Fibroblast of lung (primary cell): ENCODE measurements at regions not wholly inside any gene's neighbourhood (a gene's known extent, or its start where the extent isn't known, plus 50 kb on each side); places are given as distances from the start of the nearest gene placed in this dataset.

ENCODE experiments used
- DNase-seq, 2 donors: peaks; one replicate each; pipeline versions ENCODE4 v3.0.0 to v3.0.0-alpha.2; 2010; ENCODE audit warnings: low read depth in 2 of 2
- H2AFZ ChIP-seq: 2 replicates; pipeline ENCODE4 v1.5.1; 2012; ENCODE audit warnings: low read length, control low read depth, inconsistent platforms
- H3K27ac ChIP-seq: 2 replicates; pipeline ENCODE4 v1.5.1; 2011; ENCODE audit warnings: low read length, control low read depth; ENCODE audit not compliant: insufficient read depth
- H3K27me3 ChIP-seq: 2 replicates; pipeline ENCODE4 v1.5.1; 2011; ENCODE audit warnings: mild to moderate bottlenecking, low read length; ENCODE audit not compliant: control insufficient read depth, insufficient read depth
- H3K36me3 ChIP-seq: 2 replicates; pipeline ENCODE4 v1.5.1; 2011; ENCODE audit warnings: low read length; ENCODE audit not compliant: control insufficient read depth, insufficient read depth
- H3K4me1 ChIP-seq: 2 replicates; pipeline ENCODE4 v1.5.1; 2011; ENCODE audit warnings: low read length; ENCODE audit not compliant: control insufficient read depth, insufficient read depth; ENCODE audit errors: extremely low read depth
- H3K4me2 ChIP-seq: 2 replicates; pipeline ENCODE4 v1.5.1; 2011; ENCODE audit warnings: low read length, control low read depth; ENCODE audit not compliant: insufficient read depth; ENCODE audit errors: extremely low read depth
- H3K4me3 ChIP-seq, 4 experiments: fragments of 200-600 bp in 1 of 4; sonication (generic) in 1 of 4; replicated peaks in 1 of 4; 2 replicates each; pipeline ENCODE4 v1.5.1; 2011 to 2016; ENCODE audit warnings: low read length in 4 of 4, low read depth in 3 of 4, mild to moderate bottlenecking in 3 of 4, control low read depth in 2 of 4, inconsistent platforms in 1 of 4, mixed read lengths in 1 of 4; ENCODE audit not compliant: insufficient read depth in 1 of 4; ENCODE audit errors: control extremely low read depth in 1 of 4
- H3K79me2 ChIP-seq: 2 replicates; pipeline ENCODE4 v1.5.1; 2012; ENCODE audit warnings: mild to moderate bottlenecking, low read length, inconsistent platforms; ENCODE audit not compliant: control insufficient read depth, insufficient read depth
- H3K9ac ChIP-seq: 2 replicates; pipeline ENCODE4 v1.5.1; 2011; ENCODE audit warnings: mild to moderate bottlenecking, low read length, control low read depth; ENCODE audit not compliant: insufficient read depth
- H3K9me3 ChIP-seq: 2 replicates; pipeline ENCODE4 v1.5.1; 2012; ENCODE audit warnings: low read depth, low read length; ENCODE audit not compliant: control insufficient read depth, insufficient read depth
- H4K20me1 ChIP-seq: 2 replicates; pipeline ENCODE4 v1.5.1; 2011; ENCODE audit warnings: low read length; ENCODE audit not compliant: control insufficient read depth, insufficient read depth; ENCODE audit errors: extremely low read depth
- EZH2 ChIP-seq: IDR thresholded peaks from 2 replicates; pipeline ENCODE4 v1.5.1; 2012; ENCODE audit warnings: low read length, control low read depth, mild to moderate bottlenecking; ENCODE audit errors: missing control alignments
- TF ChIP-seq, protein P1 (sequence below), 2 donors: IDR thresholded peaks in 1 of 2; conservative IDR thresholded peaks in 1 of 2; 1 replicate in 1 of 2; 2 replicates in 1 of 2; pipeline ENCODE4 v1.5.1; 2011 to 2012; ENCODE audit warnings: low read length in 2 of 2, control low read depth in 1 of 2, inconsistent platforms in 1 of 2, low read depth in 1 of 2, mild to moderate bottlenecking in 1 of 2

DNA sequence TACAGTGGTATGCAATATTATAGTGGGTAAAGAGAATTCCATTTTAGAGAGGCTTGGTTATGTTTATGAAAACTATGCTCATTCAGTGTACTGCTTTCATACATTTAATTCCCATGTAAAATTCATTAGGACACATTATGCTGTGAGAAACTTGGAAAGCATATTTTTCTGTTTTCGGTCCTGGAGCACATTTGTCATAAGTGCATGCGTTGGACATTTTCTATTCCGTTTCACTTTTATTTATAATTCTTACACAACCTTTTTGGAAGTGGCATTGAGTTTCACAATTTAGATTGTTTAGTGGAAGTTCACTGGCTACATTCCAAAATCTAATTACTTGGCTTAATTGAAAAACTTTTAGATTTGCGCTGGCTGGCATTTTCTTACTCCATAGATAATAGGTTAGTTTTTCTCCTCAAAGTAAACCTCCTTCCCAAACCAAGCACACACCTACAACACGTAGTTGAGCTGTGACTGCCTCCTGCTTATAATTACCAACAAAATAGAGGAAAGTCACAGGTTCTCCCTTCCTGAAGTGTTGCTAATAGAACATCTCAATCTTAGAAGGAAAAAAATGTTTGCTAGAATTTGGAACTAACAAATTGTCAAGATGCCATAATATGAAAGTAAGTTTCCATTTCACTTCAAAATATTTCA is 938.5 kb downstream of the TRHDE start:
- no peak overlapping the region for H3K27ac ChIP-seq
- no peak for DNase-seq
- H3K4me1 ChIP-seq = no peaks in the 10 kb centered on the region
- no peaks in the 10 kb centered on the region for H4K20me1 ChIP-seq
- H3K36me3 ChIP-seq = no peaks in the 10 kb centered on the region
- no peak overlapping the region for H2AFZ ChIP-seq
- no peak overlapping the region for H3K4me3 ChIP-seq
- no peaks in the 10 kb centered on the region for H3K79me2 ChIP-seq
- no peaks in the 10 kb centered on the region for H3K9me3 ChIP-seq
- no peak overlapping the region for H3K4me2 ChIP-seq
- TF ChIP-seq EZH2 = no peak
- TF ChIP-seq, protein P1, sequence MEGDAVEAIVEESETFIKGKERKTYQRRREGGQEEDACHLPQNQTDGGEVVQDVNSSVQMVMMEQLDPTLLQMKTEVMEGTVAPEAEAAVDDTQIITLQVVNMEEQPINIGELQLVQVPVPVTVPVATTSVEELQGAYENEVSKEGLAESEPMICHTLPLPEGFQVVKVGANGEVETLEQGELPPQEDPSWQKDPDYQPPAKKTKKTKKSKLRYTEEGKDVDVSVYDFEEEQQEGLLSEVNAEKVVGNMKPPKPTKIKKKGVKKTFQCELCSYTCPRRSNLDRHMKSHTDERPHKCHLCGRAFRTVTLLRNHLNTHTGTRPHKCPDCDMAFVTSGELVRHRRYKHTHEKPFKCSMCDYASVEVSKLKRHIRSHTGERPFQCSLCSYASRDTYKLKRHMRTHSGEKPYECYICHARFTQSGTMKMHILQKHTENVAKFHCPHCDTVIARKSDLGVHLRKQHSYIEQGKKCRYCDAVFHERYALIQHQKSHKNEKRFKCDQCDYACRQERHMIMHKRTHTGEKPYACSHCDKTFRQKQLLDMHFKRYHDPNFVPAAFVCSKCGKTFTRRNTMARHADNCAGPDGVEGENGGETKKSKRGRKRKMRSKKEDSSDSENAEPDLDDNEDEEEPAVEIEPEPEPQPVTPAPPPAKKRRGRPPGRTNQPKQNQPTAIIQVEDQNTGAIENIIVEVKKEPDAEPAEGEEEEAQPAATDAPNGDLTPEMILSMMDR (conservative IDR thresholded peaks at IDR 0.05 in 1 of 2, IDR thresholded peaks at IDR 0.05 in 1 of 2; ENCODE audit: low read depth in 1 of 2, low read length in 2 of 2) = no peak
- H3K27me3 ChIP-seq = no peaks in the 10 kb centered on the region
- no peak overlapping the region for H3K9ac ChIP-seq

DNA sequence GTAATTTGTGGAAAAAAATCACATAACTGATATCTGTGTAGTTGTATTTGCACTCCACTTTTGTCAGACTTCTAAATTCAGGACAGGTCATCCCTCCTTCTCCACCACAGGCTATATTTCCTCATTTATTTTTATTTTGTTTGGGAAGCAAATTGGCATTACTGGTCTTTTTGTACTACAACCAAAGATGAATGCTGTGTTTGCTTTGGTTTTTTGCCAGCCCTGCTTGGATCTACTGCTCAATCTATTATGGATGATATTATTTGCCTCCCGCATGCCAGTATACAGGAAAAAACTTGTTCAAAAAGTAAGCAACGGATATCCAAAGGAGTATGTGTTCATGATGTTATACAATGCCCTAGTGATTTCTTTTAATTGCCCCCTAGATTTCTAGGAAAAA is 948.8 kb downstream of the TRHDE start:
- Histone ChIP-seq H3K4me2 (no peak overlapping the region), H2AFZ (no peak overlapping the region), H4K20me1 (no peaks in the 10 kb centered on the region), H3K27ac (no peak overlapping the region), H3K79me2 (no peaks in the 10 kb centered on the region), H3K4me1 (no peaks in the 10 kb centered on the region), H3K36me3 (no peaks in the 10 kb centered on the region), H3K9ac (no peak overlapping the region), H3K27me3 (no peaks in the 10 kb centered on the region), H3K4me3 (no peak overlapping the region), H3K9me3 (no peaks in the 10 kb centered on the region)
- TF ChIP-seq, protein P1 (conservative IDR thresholded peaks at IDR 0.05 in 1 of 2, IDR thresholded peaks at IDR 0.05 in 1 of 2; ENCODE audit: low read depth in 1 of 2, low read length in 2 of 2) = no peak
- no peak for TF ChIP-seq EZH2
- no peak for DNase-seq

DNA sequence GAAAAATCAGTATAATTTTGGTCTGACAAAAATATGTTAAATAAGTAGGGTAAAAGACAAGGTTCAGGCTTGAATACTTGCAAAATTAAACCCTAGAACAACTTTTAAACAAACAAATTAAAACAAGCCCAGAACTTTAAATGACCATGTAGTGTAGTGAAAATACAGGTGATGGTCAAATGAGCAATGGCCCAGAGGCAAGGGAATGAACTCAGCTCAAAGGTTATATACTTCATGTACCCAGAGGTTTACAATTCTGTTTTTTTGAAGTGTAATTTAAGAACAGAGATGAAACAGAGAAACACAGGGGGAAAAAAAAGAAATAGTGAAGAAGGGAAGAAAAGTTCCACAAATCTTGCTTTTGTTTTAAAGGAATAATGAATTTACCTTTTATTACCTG is 949.2 kb downstream of the TRHDE start:
- H3K9me3 ChIP-seq = no peaks in the 10 kb centered on the region
- DNase-seq = no peak
- H3K36me3 ChIP-seq = no peaks in the 10 kb centered on the region
- no peak for TF ChIP-seq EZH2
- TF ChIP-seq, protein P1 (conservative IDR thresholded peaks at IDR 0.05 in 1 of 2, IDR thresholded peaks at IDR 0.05 in 1 of 2; ENCODE audit: low read depth in 1 of 2, low read length in 2 of 2) = no peak
- no peak overlapping the region for H3K4me2 ChIP-seq
- H3K4me1 ChIP-seq = no peaks in the 10 kb centered on the region
- no peaks in the 10 kb centered on the region for H4K20me1 ChIP-seq
- H3K9ac ChIP-seq = no peak overlapping the region
- no peaks in the 10 kb centered on the region for H3K27me3 ChIP-seq
- no peak overlapping the region for H2AFZ ChIP-seq
- no peak overlapping the region for H3K4me3 ChIP-seq
- no peaks in the 10 kb centered on the region for H3K79me2 ChIP-seq
- no peak overlapping the region for H3K27ac ChIP-seq
